Activated T-helper 17 cell treated with anti-CD3 and anti-CD28 coated beads, Interleukin-2, amount 50 U/mL, for 72 hours (primary cell): ENCODE measurements at regions not wholly inside any gene's neighbourhood (a gene's known extent, or its start where the extent isn't known, plus 50 kb on each side); places are given as distances from the start of the nearest gene placed in this dataset.

Source experiments
- ATAC-seq: fragments of 150-1000 bp; cut with Tn5 transposase; replicated peaks from 2 replicates; pipeline ENCODE4 v1.10.0; 2021; ENCODE audit warnings: mild to moderate bottlenecking, moderate library complexity
- H3K27ac Mint-ChIP-seq: one replicate; pipeline ENCODE4 v1.8.0; 2022; ENCODE audit warnings: mixed read lengths
- H3K27me3 Mint-ChIP-seq: one replicate; pipeline ENCODE4 v1.8.0; 2022; ENCODE audit warnings: mixed read lengths
- H3K36me3 Mint-ChIP-seq: one replicate; pipeline ENCODE4 v1.8.0; 2022; ENCODE audit warnings: low read depth, mild to moderate bottlenecking, mixed read lengths
- H3K4me1 Mint-ChIP-seq: one replicate; pipeline ENCODE4 v1.8.0; 2022; ENCODE audit warnings: mixed read lengths
- H3K4me3 Mint-ChIP-seq: one replicate; pipeline ENCODE4 v1.8.0; 2022; ENCODE audit warnings: mild to moderate bottlenecking, mixed read lengths
- H3K9me3 Mint-ChIP-seq: one replicate; pipeline ENCODE4 v1.8.0; 2022; ENCODE audit warnings: mixed read lengths

DNA sequence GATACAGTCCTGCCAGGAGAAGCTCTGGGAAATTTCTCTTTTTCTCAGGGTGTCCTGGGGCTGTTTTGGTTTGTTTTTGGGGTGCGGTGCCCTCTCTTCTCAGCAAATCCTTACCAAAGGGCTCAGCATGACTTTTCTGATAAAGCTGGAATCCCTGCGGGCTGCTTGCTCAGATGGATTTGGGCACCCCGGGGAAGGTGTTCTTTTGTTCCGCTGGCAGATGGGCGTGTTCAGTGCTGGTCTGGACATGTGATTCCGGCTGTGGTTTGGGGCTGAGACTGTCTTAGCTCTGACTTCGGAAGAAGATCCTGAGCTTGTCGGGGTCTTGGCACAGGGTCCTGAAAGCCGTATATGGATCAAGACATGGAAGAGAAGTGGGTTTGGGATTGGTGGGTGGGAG lies 134.2 kb upstream of the SPRED2 start:
- H3K27ac Mint-ChIP-seq = no peak overlapping the region
- ATAC-seq = no peak

DNA sequence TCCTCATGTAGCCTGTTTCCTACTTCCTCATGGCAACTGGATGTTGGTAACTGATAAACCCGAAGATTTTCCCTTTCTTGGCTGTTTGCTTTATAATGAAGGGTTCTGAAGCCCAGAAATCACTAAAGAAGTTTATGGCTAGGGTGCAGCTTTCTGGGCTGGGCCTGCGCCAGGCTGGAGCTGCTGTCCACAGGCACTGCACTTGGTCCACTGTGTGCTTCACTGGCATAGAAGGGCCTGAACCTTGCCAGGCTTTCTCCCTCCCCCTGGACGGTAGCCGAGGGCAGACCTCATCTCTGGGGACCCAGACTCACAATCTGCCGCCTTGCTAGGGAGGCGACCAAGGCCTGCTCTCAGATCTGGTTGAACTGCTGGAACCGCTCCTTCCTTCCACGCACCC lies 133.3 kb upstream of the SPRED2 start:
- Mint-ChIP-seq H3K4me3 (no peak overlapping the region), H3K9me3 (no peaks in the 10 kb centered on the region), H3K36me3 (no peaks in the 10 kb centered on the region), H3K27ac (no peak overlapping the region), H3K27me3 (peaks cover 10% of the 10 kb centered on the region), H3K4me1 (no peaks in the 10 kb centered on the region)
- ATAC-seq = no peak

More for the DNA sequence above, 134.2 kb upstream of the SPRED2 start:
- peaks cover 13% of the 10 kb centered on the region for H3K27me3 Mint-ChIP-seq
- H3K36me3 Mint-ChIP-seq = no peaks in the 10 kb centered on the region
- no peak overlapping the region for H3K4me3 Mint-ChIP-seq
- no peaks in the 10 kb centered on the region for H3K4me1 Mint-ChIP-seq
- H3K9me3 Mint-ChIP-seq = no peaks in the 10 kb centered on the region

DNA sequence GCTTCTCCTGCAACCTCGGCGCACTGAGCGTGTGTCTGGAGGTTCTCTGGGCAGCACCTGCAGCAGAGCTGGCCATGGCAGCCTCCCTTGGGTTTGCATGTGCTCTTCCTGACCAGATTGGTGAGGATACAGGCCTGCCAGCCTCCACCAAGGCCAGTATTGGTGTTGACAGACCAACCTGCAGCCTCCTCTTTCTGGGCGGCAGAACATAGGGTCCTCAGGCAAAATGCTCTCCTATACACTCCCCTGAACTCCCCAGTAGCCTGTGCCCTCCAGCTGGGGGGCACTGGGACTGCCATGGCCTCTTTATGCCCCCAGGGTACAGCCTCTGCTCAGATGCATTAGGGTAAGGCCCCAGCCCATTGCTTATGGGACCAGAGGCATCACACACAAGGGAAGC lies 131.9 kb upstream of the SPRED2 start:
- H3K27me3 Mint-ChIP-seq = peaks cover 6% of the 10 kb centered on the region
- no peak for ATAC-seq
- H3K9me3 Mint-ChIP-seq = no peaks in the 10 kb centered on the region
- H3K4me1 Mint-ChIP-seq = no peaks in the 10 kb centered on the region
- no peaks in the 10 kb centered on the region for H3K36me3 Mint-ChIP-seq
- H3K4me3 Mint-ChIP-seq = no peak overlapping the region
- no peak overlapping the region for H3K27ac Mint-ChIP-seq

DNA sequence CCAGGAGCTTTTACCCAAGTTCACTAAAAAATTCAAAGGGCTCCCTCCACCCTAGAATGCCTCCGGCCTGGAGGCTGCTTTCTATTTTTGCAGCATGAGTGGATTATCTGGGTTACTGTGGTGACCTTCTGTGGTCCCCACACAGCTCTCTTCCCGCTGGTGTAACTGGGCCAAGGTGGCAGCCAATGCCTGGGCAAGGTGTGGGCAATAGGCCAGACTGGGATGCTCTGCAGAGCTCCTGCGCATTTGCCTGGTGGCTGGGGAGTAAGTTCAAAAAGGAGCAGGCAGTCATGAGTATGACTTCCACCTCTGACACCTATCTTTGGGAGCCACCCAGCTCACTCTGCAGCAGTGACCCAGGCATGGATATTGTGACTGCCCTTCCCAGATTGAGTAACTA lies 130.5 kb upstream of the SPRED2 start:
- Mint-ChIP-seq H3K36me3 (no peaks in the 10 kb centered on the region), H3K27ac (no peak overlapping the region), H3K4me3 (no peak overlapping the region), H3K9me3 (no peaks in the 10 kb centered on the region), H3K27me3 (peaks cover 5% of the 10 kb centered on the region), H3K4me1 (no peaks in the 10 kb centered on the region)
- no peak for ATAC-seq

DNA sequence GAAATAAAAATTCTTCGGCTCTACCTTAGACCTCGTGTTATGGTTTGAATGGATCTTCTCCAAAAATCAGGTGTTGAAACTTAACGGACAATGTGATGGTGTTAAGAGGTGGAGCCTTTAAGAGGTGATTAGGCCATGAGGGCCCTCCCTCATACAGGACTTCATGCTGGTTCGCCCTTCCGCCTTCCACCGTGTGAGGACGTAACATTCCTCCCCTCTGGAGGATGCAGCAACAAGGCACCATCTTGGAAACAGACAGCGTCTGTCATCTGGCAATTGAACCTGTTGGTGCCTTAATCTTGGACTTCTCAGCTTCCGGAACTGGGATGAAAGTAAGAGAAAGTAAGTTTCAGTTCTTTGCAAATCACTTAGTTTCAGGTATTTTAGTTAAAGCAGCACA lies 126.3 kb upstream of the SPRED2 start:
- peaks cover 10% of the 10 kb centered on the region for H3K4me1 Mint-ChIP-seq

DNA sequence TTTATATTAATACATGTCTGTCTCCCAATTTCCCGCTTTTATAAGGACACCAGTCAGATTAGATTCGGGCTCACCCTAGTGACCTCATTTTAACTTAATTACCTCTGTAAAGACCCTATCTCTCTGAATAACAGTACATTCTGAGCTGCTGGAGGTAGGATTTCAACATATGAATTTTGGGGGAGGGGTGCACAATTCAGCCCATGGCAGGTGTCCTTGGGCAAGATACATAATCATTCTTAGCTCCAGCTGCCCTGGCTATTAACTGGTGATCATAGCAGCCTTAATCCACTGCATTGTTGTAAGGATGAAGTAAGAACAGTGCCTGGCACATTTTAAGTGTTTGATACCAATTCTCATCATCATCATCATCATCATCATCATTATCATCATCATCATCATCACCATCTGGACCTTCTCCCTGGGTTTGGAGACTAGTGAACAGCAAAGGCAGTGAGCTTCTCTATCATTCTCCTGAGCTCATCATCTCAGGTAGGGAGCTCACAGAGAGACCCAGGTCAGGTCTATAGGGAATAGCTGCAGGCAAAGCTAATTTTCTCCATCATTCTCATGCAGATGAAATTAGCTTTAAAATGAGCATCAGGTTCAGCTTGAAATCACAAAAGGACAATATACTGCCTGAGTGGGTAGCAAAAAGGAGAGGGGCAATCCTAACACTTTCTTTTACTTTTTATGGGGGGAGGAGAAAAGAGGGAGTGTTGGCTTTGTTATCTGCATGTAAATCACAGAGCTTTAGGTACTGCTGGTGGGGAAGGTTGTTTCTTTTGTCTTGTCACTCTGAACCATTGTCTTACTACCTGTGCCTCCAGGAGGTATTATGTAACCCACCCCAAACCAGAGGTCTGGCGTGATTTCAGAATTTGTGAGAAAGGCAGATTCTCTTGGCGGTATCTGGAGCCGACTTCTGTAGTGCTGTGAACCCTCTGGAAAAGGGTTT lies 125.5 kb upstream of the SPRED2 start:
- ATAC-seq = no peak
- H3K9me3 Mint-ChIP-seq = no peaks in the 10 kb centered on the region

More for the DNA sequence above, 126.3 kb upstream of the SPRED2 start:
- no peaks in the 10 kb centered on the region for H3K36me3 Mint-ChIP-seq
- ATAC-seq = no peak
- H3K27ac Mint-ChIP-seq = no peak overlapping the region
- no peak overlapping the region for H3K4me3 Mint-ChIP-seq
- peaks cover 21% of the 10 kb centered on the region for H3K27me3 Mint-ChIP-seq
- no peaks in the 10 kb centered on the region for H3K9me3 Mint-ChIP-seq

DNA sequence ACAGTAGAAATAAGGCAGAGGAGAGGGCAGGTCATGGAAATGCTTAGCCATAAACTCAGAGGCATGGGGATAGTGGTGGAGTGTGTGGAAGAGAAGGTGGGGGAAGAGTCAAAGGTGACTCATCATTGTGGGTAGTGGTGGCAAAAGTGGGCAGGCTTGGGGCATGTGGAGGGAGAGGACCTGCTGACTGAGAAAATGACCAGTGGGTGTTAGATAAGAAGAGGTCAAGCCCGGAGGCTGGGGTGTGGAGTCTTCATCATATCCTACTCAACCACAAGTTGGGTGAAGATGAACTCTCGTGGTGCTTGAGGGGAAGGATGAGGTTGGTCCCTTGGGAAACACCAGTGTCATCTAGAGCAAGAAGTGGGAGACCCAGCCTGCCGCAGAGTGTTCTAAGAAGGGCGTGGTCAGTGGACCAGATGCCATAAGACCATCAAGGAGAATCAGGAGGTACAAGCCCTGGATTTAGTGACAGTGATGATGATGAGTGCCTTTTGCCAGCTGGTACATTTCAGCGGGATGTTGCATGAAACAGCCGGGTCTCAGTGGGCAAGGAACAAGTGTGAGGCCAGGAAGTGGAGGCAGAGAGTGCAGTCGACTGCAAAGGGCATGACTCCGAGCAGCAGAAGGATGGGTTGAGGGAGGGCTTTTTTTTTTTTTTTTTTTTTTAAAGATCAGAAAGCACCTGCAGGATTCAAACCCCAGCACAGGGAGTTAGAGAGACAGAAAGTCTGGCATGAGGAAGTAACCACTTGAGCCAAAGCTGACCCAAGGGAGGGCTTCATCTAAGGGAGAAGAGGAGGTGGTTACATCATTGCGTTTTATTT lies 122.6 kb upstream of the SPRED2 start:
- Mint-ChIP-seq H3K36me3 (no peaks in the 10 kb centered on the region), H3K27ac (peak overlapping the region; percentile 31), H3K9me3 (no peaks in the 10 kb centered on the region), H3K4me3 (peak overlapping the region; percentile 1), H3K27me3 (peaks cover 25% of the 10 kb centered on the region), H3K4me1 (peaks cover 15% of the 10 kb centered on the region)
- ATAC-seq = peak; percentile 85

More for the DNA sequence above, 125.5 kb upstream of the SPRED2 start:
- Mint-ChIP-seq H3K27ac (no peak overlapping the region), H3K4me1 (peaks cover 15% of the 10 kb centered on the region), H3K36me3 (no peaks in the 10 kb centered on the region), H3K4me3 (no peak overlapping the region), H3K27me3 (peaks cover 24% of the 10 kb centered on the region)

DNA sequence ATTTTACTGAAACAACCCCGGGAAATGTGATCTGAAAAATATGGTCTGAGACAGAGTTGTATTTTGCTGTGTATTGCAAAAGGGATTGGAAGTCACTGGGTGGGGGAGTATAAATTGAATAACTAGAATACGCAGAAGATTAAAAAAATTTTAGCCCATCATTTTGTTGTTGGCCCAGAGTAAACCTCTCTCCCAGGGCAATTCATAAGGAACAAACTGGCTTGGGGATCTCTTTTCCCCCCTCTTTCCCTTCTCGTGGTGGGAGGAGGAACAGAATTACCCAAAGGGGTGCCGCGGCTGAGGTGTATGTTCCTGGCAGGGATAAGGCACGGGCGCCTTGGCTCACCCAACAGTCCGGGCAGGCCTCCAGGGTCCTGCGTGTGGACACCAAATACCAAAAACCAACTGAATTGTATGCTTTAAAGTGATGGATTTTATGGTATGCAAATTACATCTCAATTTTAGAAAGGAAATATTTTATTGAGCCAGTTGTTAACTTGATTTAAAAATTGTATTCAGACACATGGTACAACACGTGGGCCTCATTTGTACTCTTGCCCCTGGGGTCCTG lies 121.2 kb upstream of the SPRED2 start:
- no peaks in the 10 kb centered on the region for H3K9me3 Mint-ChIP-seq
- H3K4me1 Mint-ChIP-seq = peaks cover 15% of the 10 kb centered on the region
- peaks cover 25% of the 10 kb centered on the region for H3K27me3 Mint-ChIP-seq
- H3K4me3 Mint-ChIP-seq = no peak overlapping the region
- ATAC-seq = no peak
- no peak overlapping the region for H3K27ac Mint-ChIP-seq
- no peaks in the 10 kb centered on the region for H3K36me3 Mint-ChIP-seq

DNA sequence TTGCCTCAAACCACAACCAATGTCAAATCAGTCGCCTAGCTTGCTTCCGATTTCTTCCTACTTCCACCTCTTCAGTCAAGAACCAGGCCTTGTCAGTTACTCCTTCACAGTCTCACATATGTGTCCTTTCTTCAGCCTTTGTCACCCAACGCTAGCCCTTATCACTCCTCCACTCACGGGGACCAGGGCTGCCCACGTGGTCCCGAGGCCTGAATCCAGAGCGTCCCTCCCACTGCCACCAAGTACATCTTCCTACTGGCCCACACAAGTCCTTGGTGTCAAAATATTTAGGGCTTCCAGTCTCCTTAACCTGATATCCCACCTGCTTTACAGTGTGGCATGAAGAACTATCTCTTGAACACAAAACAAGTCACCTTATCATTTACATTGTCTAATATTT lies 119.1 kb upstream of the SPRED2 start:
- H3K4me3 Mint-ChIP-seq = no peak overlapping the region
- H3K4me1 Mint-ChIP-seq = peaks cover 15% of the 10 kb centered on the region

DNA sequence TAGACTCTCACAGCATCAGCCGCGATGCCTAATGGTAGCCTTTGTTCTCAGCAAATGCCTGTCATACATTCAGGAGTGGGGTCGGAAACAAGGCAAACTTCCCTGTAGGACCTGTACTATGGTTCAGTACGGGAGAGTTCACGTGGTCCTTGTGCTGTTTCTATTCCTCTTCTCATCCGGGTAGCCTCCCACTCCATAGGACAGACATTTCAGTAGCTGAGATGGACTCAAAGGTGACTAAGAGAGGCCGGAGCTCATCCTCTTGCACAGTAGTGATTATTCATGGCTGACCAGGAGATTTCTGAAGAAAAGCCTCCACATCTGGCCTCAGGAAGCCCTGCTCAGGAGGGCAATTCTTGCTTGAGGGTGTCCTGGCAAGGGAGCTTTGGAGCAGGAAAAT lies 117.8 kb upstream of the SPRED2 start:
- Mint-ChIP-seq H3K4me1 (peaks cover 15% of the 10 kb centered on the region), H3K4me3 (no peak overlapping the region), H3K9me3 (no peaks in the 10 kb centered on the region), H3K36me3 (no peaks in the 10 kb centered on the region), H3K27me3 (peaks cover 11% of the 10 kb centered on the region), H3K27ac (no peak overlapping the region)
- no peak for ATAC-seq

More for the DNA sequence above, 119.1 kb upstream of the SPRED2 start:
- Mint-ChIP-seq H3K27me3 (peaks cover 16% of the 10 kb centered on the region), H3K36me3 (no peaks in the 10 kb centered on the region), H3K27ac (no peak overlapping the region), H3K9me3 (no peaks in the 10 kb centered on the region)
- ATAC-seq = no peak

DNA sequence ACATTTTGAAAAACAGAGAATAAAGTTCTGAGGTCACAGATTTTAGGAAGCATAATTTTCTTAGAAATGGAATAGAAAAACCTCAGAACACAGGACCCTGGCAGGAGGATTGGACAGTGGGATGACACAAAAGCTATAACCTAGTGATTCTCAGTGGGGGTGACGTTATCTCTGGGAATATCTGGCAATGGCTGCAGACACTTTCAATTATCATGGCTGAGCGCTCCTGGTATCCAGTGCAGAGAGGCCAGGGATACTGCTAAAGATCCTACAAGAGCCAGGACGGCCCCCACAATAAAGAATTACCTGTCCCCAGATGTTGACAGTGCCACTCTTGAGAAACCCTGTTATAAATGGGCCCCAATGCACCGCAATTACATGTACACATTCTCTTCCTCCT lies 117.2 kb upstream of the SPRED2 start:
- H3K36me3 Mint-ChIP-seq = no peaks in the 10 kb centered on the region
- no peak overlapping the region for H3K4me3 Mint-ChIP-seq
- H3K27ac Mint-ChIP-seq = no peak overlapping the region

DNA sequence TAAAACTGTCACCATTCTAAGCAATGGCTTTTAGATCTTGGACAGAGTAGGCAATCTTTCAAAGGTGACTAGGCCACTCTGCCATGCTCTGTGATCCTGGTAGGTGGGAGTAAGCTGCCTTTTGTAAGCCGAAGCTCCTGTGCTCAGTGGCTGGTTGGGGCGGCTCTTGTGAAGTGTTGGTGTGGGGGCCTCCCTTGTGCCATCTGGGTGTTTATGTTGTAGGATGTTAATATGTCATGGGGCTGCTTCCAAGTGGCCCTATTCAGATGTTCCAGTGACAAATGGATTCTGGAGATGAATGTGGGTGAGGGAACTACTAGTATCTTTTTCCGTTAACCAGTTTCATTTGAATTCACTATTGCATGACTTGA lies 116.8 kb upstream of the SPRED2 start:
- peaks cover 7% of the 10 kb centered on the region for H3K27me3 Mint-ChIP-seq
- H3K27ac Mint-ChIP-seq = no peak overlapping the region
- ATAC-seq = peak; percentile 73
- H3K4me1 Mint-ChIP-seq = peaks cover 5% of the 10 kb centered on the region
- no peaks in the 10 kb centered on the region for H3K36me3 Mint-ChIP-seq
- H3K9me3 Mint-ChIP-seq = no peaks in the 10 kb centered on the region
- H3K4me3 Mint-ChIP-seq = no peak overlapping the region

More for the DNA sequence above, 117.2 kb upstream of the SPRED2 start:
- ATAC-seq = no peak
- H3K9me3 Mint-ChIP-seq = no peaks in the 10 kb centered on the region
- H3K27me3 Mint-ChIP-seq = peaks cover 7% of the 10 kb centered on the region
- peaks cover 9% of the 10 kb centered on the region for H3K4me1 Mint-ChIP-seq

DNA sequence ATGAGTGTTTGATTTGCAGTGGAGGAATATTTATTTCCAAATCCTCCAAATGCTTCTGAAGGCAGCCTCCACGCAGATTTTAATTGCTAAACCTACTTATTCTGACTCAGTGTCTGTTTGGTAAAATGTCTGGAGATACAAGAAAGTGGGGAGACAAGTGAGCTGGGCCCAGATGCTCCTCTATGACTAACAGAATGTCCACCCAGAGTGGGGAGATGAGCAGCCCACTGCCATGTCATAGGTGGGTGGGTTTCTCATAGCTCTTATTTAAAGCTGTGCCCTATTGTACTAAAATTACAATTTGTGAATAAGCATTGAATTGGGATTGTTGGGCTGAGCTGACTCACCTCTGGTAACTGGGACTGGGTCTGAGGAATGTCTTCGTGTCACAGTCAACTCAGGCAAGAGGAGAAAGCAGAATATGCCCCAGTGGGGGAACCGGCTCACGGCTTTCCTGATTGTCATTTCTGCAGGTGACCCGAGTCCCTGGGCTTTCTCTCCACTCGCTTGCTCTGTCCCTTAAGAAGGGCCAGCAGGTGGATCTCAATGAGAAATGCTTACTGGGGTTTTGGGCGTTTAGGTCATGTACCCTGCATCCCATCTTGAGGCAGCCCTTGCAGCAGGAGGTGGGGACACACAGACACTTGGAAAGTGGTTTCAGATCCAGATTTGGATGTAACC lies 116.3 kb upstream of the SPRED2 start:
- H3K27me3 Mint-ChIP-seq = peaks cover 7% of the 10 kb centered on the region

DNA sequence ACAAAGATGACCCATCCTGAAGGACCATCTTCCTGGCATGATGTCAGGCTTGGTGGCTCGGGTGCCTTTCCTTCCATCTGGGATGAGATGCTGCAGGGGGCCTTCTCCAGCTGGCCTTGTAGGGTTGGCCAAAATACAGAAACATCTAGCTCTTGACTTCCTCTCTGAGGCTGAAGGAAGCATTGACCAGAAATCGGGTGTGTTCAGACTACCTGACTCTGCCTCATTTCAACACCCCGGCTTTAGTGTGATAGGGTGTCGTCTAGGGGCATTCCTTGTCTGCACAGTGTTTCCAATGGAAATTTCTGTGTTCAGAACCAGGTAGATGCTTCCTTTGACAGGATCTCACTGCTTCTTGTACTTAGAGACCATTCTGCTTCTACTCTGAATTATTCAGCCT lies 115.7 kb upstream of the SPRED2 start:
- Mint-ChIP-seq H3K36me3 (no peaks in the 10 kb centered on the region), H3K4me3 (no peak overlapping the region), H3K9me3 (no peaks in the 10 kb centered on the region), H3K4me1 (no peaks in the 10 kb centered on the region), H3K27me3 (peaks cover 4% of the 10 kb centered on the region), H3K27ac (no peak overlapping the region)
- ATAC-seq = no peak

More for the DNA sequence above, 116.3 kb upstream of the SPRED2 start:
- ATAC-seq = no peak
- Mint-ChIP-seq H3K4me1 (peaks cover 5% of the 10 kb centered on the region), H3K36me3 (no peaks in the 10 kb centered on the region), H3K4me3 (no peak overlapping the region), H3K27ac (no peak overlapping the region), H3K9me3 (no peaks in the 10 kb centered on the region)
